CD4-positive, alpha-beta T cell treated with Interferon alpha-2 for 1 hour (primary cell): ENCODE measurements at regions not wholly inside any gene's neighbourhood (a gene's known extent, or its start where the extent isn't known, plus 50 kb on each side); places are given as distances from the start of the nearest gene placed in this dataset.

Experiments used
- DNase-seq, 2 donors: peaks; one replicate each; pipeline ENCODE4 v3.0.0-alpha.2; 2020 to 2022

DNA sequence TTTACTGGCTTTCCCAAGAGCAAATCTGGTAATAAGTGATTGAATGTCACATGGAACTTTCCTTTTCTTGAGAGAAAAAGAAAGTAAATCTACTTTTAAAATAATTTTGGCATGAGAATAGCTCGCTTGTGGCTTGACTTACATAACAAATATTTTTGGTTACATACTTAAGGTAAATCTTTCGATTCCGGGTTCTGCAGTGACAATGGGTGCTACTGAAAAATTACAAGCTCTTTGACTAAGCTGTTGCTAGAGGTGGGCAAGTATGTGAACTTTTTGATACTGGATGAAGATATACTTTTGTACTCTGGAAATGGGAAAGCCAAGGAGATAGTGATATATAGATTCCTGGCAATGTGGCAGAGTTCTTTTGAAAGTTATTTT is 51.9 kb upstream of the OTOL1 start:
- DNase-seq, result no peak

DNA sequence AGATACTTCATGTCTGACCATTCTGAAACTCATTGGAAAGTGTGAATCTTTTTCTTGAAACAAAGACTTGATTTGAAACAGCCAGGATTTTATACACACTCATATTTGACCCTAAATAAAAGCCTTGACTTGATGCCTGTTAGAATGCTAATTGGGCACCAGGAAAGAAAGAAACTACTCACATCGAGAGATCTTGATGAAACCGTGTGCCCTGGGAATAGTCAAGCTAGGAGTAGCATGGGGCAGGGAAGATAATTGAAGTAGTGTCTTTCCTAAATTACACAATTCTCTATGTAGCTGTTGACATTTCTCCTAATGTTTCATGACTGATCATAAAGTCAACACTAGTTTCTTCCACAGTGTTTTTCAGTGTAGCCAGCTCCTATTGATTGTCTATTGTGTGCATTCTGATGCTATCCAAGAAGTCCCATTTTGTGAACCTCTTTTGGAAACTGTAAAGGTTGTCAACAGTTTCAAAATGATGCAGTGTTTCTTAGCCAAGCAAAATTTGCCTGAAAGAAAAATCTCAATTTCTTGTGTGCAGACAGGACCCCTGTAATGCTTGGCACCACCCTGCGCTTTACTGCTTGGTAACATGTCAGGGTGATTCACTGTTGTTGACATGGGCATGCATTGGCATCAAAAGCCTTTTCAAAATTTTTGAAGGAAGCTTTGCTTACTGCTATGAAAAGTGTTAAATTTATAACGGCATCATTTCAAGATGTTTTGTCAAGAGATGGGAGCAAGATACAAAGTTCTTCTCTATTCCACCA is 52.5 kb upstream of the OTOL1 start:
- no peak for DNase-seq

DNA sequence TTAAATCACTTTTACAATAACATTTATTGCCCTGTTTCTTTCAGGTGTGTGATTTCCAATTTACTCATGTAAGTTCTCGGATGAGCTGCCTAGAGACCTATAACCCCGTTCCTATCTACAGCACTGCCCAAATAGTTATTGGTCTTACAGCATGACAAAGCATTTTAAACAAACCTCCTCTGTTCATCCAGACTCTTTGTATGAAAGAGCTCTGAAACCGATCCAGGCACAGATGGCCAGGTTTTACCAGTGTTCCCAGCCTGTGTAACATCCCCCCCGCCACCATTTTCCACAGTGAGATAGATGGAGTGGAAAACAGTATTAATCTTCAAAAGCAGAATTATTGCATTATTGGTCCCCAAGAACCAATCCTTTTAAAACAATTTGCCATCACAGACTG is 59.0 kb upstream of the SPTSSB start:
- no peak for DNase-seq

DNA sequence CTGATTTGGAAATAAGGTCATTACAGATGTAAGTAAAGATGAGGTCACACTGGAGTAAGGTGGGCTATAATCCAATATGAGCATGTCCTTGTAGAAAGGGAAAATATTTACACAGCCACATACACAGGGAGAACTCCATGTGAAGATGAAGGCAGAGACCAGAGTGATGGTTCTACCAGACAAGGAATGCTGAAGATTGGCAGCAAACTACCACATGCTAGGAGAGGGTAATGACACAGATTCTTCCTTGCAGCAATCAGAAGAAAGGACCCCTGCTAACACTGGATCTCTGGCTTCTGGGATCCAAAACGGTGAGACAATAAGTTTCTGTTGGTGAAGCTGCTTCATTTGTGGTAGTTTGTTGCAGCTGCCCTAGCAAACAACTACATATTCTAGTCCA is 56.0 kb upstream of the SPTSSB start:
- no peak for DNase-seq

DNA sequence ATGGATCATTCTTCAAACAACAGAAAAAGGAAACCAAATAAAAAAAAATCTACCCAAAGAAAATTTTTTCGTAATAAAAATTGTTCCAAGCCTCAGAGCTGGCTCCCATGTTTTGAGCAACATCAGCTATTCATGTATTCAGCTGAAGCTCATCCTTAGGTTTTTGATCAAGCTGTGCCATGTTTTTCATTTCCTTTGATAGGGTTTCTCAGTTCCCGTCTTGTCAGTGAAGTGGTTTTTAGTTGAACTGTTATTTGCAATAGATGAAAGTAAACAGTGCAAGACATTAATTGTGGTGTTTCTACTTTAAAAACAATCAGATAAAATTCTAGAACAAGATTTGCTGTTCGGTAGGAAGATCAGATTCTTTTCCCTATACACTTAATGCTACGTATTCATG is 55.4 kb upstream of the SPTSSB start:
- DNase-seq, result no peak

DNA sequence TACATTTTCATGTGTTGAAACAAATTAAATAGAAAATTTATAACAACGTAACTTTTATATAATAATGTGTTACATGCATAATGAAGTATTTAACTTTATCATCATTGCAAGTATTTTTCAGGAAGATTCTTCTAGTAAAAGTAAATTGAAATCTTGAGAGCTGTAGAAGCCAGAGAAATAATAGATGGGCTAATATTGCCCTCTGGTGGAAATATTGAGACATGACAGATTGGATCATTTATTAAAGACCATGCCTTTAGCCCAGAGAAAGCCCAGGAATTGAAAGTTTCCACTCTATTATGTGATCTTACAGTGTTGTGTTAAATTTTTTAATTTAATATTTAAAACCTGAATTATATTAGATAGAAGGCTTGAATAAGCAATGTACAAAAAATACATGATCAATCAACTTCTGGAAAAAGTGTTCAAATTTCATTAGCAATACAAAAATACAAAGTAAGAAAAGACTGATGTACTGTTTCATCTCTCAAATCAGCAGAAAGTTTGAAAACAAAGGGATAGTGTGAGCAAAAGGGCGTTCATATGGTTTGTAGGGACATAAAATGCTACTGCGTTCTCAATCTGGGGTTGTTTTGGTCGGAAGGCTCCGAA is 52.7 kb upstream of the SPTSSB start:
- DNase-seq, result peak in 1 of 2 donors; percentile 61

DNA sequence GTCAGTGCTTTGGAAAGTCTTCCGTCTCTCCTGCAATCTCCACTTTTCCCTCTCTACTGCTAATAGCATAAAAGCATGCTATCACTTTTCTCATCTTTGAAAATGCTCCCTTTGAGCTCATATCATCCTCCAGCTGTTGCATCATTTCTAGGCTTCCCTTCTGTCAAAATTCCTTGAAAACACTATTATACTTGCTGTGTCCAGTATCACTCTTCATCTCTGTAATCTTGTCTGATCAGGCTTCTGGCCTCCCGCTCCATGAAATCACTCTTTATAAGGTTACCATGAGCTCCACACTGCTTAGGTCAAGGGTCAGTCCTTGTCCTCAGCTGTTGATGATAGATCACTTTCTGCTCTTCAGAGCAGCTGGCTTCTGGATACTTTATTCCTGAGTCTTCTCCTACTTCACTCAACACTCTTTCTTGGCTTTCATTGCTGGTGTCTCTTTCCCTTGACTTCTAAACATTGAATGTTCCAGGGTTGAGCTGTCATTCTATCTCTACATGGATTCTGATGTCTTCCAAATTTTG is 50.9 kb upstream of the SPTSSB start:
- no peak for DNase-seq
